Stomach (tissue), 4 donors: ENCODE measurements at regions not wholly inside any gene's neighbourhood (a gene's known extent, or its start where the extent isn't known, plus 50 kb on each side); places are given as distances from the start of the nearest gene placed in this dataset.
"Not testable (repeated sequence)": the region's sequence is repeated elsewhere in the genome, so short reads cannot be mapped to it uniquely, and the experiment has no call there.

Experiments used
- CTCF ChIP-seq, 7 experiments: fragments of 450-650 bp in 4 of 7; fragments of 200-600 bp in 3 of 7; sonication (generic) in 3 of 7; IDR thresholded peaks; one replicate each; pipeline ENCODE4 v1.5.1; 2016 to 2019; ENCODE audit warnings: antibody characterized with exemption in 7 of 7, control low read depth in 2 of 7, mild to moderate bottlenecking in 1 of 7
- POLR2A ChIP-seq, 4 donors: fragments of 450-650 bp; IDR thresholded peaks; one replicate each; pipeline ENCODE4 v1.6.1; 2016; ENCODE audit warnings: antibody characterized with exemption in 4 of 4, control low read depth in 2 of 4, mild to moderate bottlenecking in 1 of 4, moderate library complexity in 1 of 4

DNA sequence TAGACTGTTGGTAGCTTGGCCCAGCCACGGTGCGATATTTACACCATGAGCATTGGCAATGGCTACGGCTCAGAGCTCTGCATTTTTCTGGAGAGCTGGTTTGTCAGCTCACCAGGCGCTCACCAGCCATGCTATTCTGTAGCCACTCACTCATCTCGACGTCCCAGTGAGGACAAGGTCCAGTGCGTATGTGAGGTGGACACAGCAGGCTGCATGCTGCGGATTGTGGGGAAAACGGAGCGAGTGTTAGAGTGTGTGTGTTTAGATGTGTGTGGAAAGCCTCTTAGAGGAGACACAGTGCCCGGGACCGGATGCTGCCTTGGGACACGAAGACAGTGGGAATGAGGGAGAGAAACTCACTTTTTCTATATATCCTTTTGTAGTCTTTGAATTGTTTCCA is 103.7 kb downstream of the PLXNA1 start:
- TF ChIP-seq CTCF, POLR2A (IDR thresholded peaks at IDR 0.05): not testable (repeated sequence)
